Neural cell (in vitro differentiated cells): ENCODE measurements at regions not wholly inside any gene's neighbourhood (a gene's known extent, or its start where the extent isn't known, plus 50 kb on each side); places are given as distances from the start of the nearest gene placed in this dataset.

Experiments
- EP300 ChIP-seq: fragments of 450-650 bp; conservative IDR thresholded peaks from 2 replicates; pipeline ENCODE4 v1.6.1; 2014; ENCODE audit warnings: antibody characterized with exemption, mild to moderate bottlenecking, moderate library complexity; ENCODE audit not compliant: poor library complexity, severe bottlenecking
- EZH2 ChIP-seq: fragments of 200-600, 300-800 bp; shearing (Covaris generic), sonication (generic); IDR thresholded peaks from 2 replicates; pipeline ENCODE4 v1.6.1; 2014; ENCODE audit warnings: antibody characterized with exemption, low read length, borderline replicate concordance, mild to moderate bottlenecking; ENCODE audit not compliant: insufficient read depth, poor library complexity, severe bottlenecking
- TF ChIP-seq, protein P1 (sequence below): fragments of 450-650 bp; IDR thresholded peaks from 2 replicates; pipeline ENCODE4 v1.5.1; 2014; ENCODE audit warnings: antibody characterized with exemption, mild to moderate bottlenecking, moderate library complexity; ENCODE audit not compliant: poor library complexity, severe bottlenecking

DNA sequence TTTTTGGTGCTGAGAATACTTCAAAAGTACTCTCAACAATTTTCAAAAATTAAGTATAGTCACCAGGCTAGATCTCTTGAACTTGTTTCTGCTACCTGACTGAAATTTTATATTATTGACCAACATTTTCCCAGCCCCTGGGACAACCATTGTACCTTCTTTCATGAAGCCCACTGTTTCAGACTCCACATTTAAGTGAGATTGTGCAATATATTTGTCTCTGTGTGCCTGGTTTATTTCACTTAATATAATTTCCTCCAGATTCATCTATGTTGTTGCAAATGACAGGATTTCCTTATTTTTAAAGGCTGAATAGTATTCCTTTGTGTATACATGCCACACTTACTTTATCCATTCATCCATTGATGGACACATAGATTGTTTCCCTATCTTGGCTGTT is 354.2 kb upstream of the VRK2 start:
- no peak for TF ChIP-seq EP300
- TF ChIP-seq, protein P1, sequence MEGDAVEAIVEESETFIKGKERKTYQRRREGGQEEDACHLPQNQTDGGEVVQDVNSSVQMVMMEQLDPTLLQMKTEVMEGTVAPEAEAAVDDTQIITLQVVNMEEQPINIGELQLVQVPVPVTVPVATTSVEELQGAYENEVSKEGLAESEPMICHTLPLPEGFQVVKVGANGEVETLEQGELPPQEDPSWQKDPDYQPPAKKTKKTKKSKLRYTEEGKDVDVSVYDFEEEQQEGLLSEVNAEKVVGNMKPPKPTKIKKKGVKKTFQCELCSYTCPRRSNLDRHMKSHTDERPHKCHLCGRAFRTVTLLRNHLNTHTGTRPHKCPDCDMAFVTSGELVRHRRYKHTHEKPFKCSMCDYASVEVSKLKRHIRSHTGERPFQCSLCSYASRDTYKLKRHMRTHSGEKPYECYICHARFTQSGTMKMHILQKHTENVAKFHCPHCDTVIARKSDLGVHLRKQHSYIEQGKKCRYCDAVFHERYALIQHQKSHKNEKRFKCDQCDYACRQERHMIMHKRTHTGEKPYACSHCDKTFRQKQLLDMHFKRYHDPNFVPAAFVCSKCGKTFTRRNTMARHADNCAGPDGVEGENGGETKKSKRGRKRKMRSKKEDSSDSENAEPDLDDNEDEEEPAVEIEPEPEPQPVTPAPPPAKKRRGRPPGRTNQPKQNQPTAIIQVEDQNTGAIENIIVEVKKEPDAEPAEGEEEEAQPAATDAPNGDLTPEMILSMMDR = no peak
- no peak for TF ChIP-seq EZH2
